ENCODE measurements at regions not wholly inside any gene's neighbourhood (a gene's known extent, or its start where the extent isn't known, plus 50 kb on each side); places are given as distances from the start of the nearest gene placed in this dataset.

DNA sequence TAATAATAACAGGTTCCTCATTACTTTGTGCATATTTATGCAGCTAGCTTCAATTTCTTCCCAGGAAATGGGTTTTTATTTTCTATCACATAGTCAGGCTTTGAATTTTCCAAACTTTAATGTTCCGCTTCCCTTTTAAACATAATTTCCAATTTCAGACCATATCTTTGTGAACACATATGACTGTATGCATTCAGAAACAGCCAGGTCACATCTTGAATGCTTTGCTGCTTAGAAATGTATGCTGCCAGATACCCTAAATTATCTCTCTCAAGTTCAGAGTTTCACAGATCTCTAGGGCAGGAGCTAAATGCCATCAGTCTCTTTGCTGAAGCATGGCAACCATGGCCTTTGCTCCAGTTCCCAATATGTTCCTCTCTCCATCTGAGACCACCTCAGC is 2203.8 kb downstream of the LRRC4C start:
- H3K4me3 Mint-ChIP-seq: no peak overlapping the region
- intact Hi-C loops (cut with micrococcal nuclease): no loop called here
- DNase-seq: no peak
- H3K27ac Mint-ChIP-seq: no peak overlapping the region
- CTCF ChIA-PET: no interaction called here
- no peaks in the 10 kb centered on the region for H3K27me3 Mint-ChIP-seq (ENCODE audit: low read depth)
- peaks cover 24% of the 10 kb centered on the region for H3K9me3 Mint-ChIP-seq
- peaks cover 1% of the 10 kb centered on the region for H3K36me3 Mint-ChIP-seq (ENCODE audit: low read depth)
- no peaks in the 10 kb centered on the region for H3K4me1 Mint-ChIP-seq (ENCODE audit: low read depth)

DNA sequence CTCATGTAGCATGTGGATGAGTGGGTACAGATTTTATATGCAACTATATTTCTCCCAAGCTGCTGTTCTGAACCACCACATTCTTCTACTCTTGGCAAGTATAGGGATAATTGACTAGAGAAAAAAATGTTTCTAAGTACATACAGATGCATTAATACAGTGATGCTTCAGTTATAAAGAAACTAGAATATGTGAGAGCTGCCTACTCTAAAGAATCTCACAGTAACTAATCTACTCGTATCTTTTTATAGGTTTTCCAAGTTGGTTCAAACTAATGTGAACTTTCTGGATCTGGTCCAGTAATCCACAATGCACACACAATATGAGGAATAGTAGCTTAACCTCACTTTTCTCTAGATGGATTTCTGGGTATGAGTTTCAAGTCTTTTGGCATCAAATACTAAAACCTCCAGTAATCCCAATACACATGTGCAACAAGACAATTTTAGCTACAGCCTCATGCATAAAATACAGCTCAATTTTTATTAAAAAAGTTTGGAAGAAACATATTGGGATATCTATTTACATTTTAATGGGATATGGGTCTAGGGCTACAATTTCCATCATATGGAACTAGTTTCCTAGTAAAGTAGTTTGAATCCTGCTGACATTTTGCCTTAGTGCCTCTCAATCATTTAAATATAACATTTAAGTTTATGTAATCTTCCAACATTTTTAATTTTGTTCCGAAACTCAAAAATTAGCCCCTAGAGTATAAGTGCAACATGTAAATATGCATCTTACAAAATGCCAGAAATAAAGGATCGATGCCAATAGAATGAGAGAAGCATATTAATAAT is 2209.7 kb downstream of the LRRC4C start:
- Mint-ChIP-seq H3K4me1 (ENCODE audit: low read depth) (no peaks in the 10 kb centered on the region), H3K27me3 (ENCODE audit: low read depth) (no peaks in the 10 kb centered on the region), H3K27ac (no peak overlapping the region), H3K36me3 (ENCODE audit: low read depth) (no peaks in the 10 kb centered on the region), H3K9me3 (peaks cover 7% of the 10 kb centered on the region), H3K4me3 (no peak overlapping the region)
- DNase-seq: no peak
- intact Hi-C loops (cut with micrococcal nuclease): no loop called here
- CTCF ChIA-PET: no interaction called here

DNA sequence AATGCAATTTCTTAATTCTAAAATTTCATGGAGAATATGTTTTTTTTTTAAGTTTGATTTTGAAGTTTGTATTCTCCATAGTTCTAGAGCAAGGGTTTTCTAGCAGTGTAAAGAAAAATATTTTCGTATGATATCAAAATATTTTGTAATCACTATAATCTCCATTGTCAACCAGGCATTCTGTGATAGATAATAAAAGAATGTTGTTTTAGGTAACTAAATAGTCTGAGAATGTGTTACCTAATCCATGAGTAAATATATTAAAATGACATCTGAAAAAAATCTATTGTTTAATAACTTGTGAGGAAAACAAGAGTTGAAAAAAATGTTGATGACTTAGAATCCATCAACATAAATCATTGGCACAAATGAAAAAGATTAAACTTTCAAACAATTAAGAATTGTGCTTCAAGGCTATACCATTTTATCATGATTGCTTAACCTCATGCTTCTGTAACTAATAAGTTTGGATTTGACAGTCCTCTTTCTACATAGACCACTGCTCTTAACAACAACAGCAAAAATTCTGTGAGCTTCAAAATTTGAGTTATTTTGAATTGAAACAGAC is 2211.8 kb downstream of the LRRC4C start:
- CTCF ChIA-PET: no interaction called here
- Mint-ChIP-seq H3K9me3 (peaks cover 7% of the 10 kb centered on the region), H3K27me3 (ENCODE audit: low read depth) (no peaks in the 10 kb centered on the region), H3K27ac (no peak overlapping the region), H3K4me3 (no peak overlapping the region), H3K36me3 (ENCODE audit: low read depth) (no peaks in the 10 kb centered on the region), H3K4me1 (ENCODE audit: low read depth) (no peaks in the 10 kb centered on the region)
- DNase-seq: no peak
- intact Hi-C loops (cut with micrococcal nuclease): no loop called here

- H3K4me1 Mint-ChIP-seq (ENCODE audit: low read depth): no peaks in the 10 kb centered on the region
- H3K27ac Mint-ChIP-seq: no peak overlapping the region
- peaks cover 9% of the 10 kb centered on the region for H3K9me3 Mint-ChIP-seq
- intact Hi-C loops (cut with micrococcal nuclease): no loop called here
- CTCF ChIA-PET: interaction anchor here (0.7 kb wide), 1 partner anchor 827 kb away, joined by 3 read pairs; no protein-coding TSS in a partner anchor
- no peaks in the 10 kb centered on the region for H3K36me3 Mint-ChIP-seq (ENCODE audit: low read depth)
- H3K4me3 Mint-ChIP-seq: no peak overlapping the region
- H3K27me3 Mint-ChIP-seq (ENCODE audit: low read depth): no peaks in the 10 kb centered on the region
- DNase-seq: no peak
Measured at GRCh38 chr11:39239553-39239952, 2219.9 kb downstream of the LRRC4C start.

GRCh38 chr11:39236916-39237315 is 2222.5 kb downstream of the LRRC4C start:
- Mint-ChIP-seq H3K9me3 (peaks cover 16% of the 10 kb centered on the region), H3K27me3 (ENCODE audit: low read depth) (no peaks in the 10 kb centered on the region), H3K4me3 (no peak overlapping the region), H3K36me3 (ENCODE audit: low read depth) (no peaks in the 10 kb centered on the region), H3K27ac (no peak overlapping the region), H3K4me1 (ENCODE audit: low read depth) (no peaks in the 10 kb centered on the region)
- CTCF ChIA-PET: no interaction called here
- DNase-seq: no peak
- intact Hi-C loops (cut with micrococcal nuclease): no loop called here

- Mint-ChIP-seq H3K36me3 (ENCODE audit: low read depth) (no peaks in the 10 kb centered on the region), H3K9me3 (peaks cover 12% of the 10 kb centered on the region), H3K4me3 (no peak overlapping the region), H3K27me3 (ENCODE audit: low read depth) (no peaks in the 10 kb centered on the region), H3K27ac (no peak overlapping the region), H3K4me1 (ENCODE audit: low read depth) (no peaks in the 10 kb centered on the region)
- intact Hi-C loops (cut with micrococcal nuclease): no loop called here
- no peak for DNase-seq
- CTCF ChIA-PET: no interaction called here
Measured at GRCh38 chr11:39221550-39222138, 2237.8 kb downstream of the LRRC4C start.

DNA sequence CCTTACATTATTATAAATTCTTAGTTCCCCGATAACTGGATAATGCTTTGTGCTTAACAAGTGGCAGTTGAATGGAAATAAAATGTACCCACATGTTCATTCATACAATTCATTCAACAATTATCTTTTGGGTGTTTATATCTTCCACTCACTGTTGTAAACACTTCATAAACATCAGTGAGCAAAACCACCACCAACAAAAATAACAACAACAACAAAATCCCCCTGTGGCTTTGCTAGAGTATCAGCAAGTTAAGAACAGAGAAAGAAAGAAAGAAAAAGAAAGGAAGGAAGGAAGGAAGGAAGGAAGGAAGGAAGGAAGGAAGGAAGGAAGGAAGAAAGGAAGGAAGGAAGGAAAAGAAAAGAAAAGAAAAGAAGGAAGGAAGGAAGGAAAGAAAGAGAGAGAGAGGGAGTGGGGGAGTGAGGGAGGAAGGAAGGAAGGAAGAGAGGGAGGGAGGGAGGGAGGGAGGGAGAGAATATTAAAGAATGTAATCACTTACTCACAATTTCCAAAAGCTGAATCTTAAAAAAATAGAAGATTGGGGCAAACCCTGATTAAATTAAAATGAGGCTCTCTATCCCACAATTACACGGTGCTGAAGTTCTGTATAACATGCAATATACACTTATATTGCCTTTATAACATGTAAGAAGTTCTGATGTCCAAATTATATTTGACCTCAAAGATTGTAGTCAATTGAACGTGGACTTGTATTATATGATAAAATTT is 2238.8 kb downstream of the LRRC4C start:
- no peaks in the 10 kb centered on the region for H3K27me3 Mint-ChIP-seq (ENCODE audit: low read depth)
- peaks cover 10% of the 10 kb centered on the region for H3K9me3 Mint-ChIP-seq
- H3K4me3 Mint-ChIP-seq: no peak overlapping the region
- CTCF ChIA-PET: no interaction called here
- intact Hi-C loops (cut with micrococcal nuclease): no loop called here
- H3K27ac Mint-ChIP-seq: no peak overlapping the region
- no peaks in the 10 kb centered on the region for H3K4me1 Mint-ChIP-seq (ENCODE audit: low read depth)
- H3K36me3 Mint-ChIP-seq (ENCODE audit: low read depth): no peaks in the 10 kb centered on the region
- DNase-seq: no peak

- no peaks in the 10 kb centered on the region for H3K4me1 Mint-ChIP-seq (ENCODE audit: low read depth)
- H3K27ac Mint-ChIP-seq: no peak overlapping the region
- no peaks in the 10 kb centered on the region for H3K36me3 Mint-ChIP-seq (ENCODE audit: low read depth)
- no peak overlapping the region for H3K4me3 Mint-ChIP-seq
- intact Hi-C loops (cut with micrococcal nuclease): no loop called here
- DNase-seq: no peak
- no peaks in the 10 kb centered on the region for H3K27me3 Mint-ChIP-seq (ENCODE audit: low read depth)
- CTCF ChIA-PET: no interaction called here
- peaks cover 10% of the 10 kb centered on the region for H3K9me3 Mint-ChIP-seq
Measured at GRCh38 chr11:39220069-39220468, 2239.4 kb downstream of the LRRC4C start.

DNA sequence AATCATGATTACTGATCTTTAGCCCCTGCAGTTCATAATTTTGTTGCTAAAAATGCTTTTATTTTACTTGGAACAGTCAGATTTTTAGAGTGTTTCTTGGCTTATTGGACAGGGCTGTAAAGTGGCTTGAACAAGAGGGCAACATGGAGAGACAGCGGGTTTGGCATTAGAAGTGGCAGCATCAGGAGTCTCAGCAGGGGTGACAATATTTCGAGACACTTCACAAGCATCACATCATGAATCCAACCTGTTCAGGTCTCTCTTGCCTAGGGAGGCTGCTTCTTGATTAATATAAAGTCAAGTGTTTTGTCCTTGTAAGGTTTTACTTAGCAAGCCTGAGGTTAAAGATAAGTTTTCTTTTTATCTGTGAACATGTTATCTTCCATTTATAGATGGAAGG is 2249.5 kb downstream of the LRRC4C start:
- H3K36me3 Mint-ChIP-seq (ENCODE audit: low read depth): no peaks in the 10 kb centered on the region
- no peak for DNase-seq
- CTCF ChIA-PET: interaction anchor here (0.6 kb wide), 1 partner anchor 644 kb away, joined by 3 read pairs; no protein-coding TSS in a partner anchor
- H3K4me1 Mint-ChIP-seq (ENCODE audit: low read depth): no peaks in the 10 kb centered on the region
- H3K27ac Mint-ChIP-seq: no peak overlapping the region
- no peaks in the 10 kb centered on the region for H3K27me3 Mint-ChIP-seq (ENCODE audit: low read depth)
- H3K9me3 Mint-ChIP-seq: peaks cover 1% of the 10 kb centered on the region
- intact Hi-C loops (cut with micrococcal nuclease): no loop called here
- no peak overlapping the region for H3K4me3 Mint-ChIP-seq

DNA sequence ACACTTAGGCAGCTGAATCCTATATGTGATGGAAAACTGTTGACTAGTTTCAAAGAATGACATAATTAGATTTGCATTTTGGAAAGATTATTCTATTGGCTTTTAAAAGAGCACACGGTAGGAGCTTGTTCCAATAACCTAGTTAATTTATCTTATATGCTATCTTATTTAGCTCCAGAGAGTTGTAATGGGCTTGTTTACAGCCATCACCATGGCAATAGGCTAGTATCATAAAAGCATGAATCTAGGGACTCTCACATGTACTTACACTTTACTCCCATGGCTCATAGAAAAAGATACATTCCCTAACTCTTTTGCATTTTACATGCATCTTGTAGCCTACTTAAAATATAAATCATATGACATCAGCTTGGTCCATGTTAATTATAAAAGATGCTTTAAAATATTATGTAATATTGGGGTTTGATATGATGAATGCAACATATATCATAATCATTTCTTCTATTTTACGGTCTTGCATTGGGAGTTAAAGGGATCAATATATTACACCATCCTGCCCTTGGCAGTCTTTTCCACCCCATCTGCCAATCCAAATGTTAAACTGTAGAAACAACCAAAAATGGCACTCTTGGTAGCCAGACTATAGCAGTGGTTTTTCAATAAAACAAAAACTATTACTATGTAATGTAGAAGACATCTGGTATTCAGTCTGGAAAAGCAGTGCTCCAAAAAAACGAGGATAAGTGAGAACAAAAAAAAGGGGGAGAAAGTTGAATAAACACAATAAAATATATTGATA is 2254.0 kb downstream of the LRRC4C start:
- H3K4me1 Mint-ChIP-seq (ENCODE audit: low read depth): no peaks in the 10 kb centered on the region
- DNase-seq: no peak
- no peaks in the 10 kb centered on the region for H3K36me3 Mint-ChIP-seq (ENCODE audit: low read depth)
- no peak overlapping the region for H3K27ac Mint-ChIP-seq
- CTCF ChIA-PET: no interaction called here
- H3K27me3 Mint-ChIP-seq (ENCODE audit: low read depth): no peaks in the 10 kb centered on the region
- H3K4me3 Mint-ChIP-seq: no peak overlapping the region
- H3K9me3 Mint-ChIP-seq: peaks cover 1% of the 10 kb centered on the region
- intact Hi-C loops (cut with micrococcal nuclease): no loop called here

GRCh38 chr11:39192671-39193070 is 2266.8 kb downstream of the LRRC4C start:
- Mint-ChIP-seq H3K27ac (no peak overlapping the region), H3K4me3 (no peak overlapping the region), H3K36me3 (ENCODE audit: low read depth) (no peaks in the 10 kb centered on the region), H3K27me3 (ENCODE audit: low read depth) (no peaks in the 10 kb centered on the region), H3K9me3 (no peaks in the 10 kb centered on the region), H3K4me1 (ENCODE audit: low read depth) (no peaks in the 10 kb centered on the region)
- DNase-seq: no peak
- CTCF ChIA-PET: no interaction called here
- intact Hi-C loops (cut with micrococcal nuclease): no loop called here

DNA sequence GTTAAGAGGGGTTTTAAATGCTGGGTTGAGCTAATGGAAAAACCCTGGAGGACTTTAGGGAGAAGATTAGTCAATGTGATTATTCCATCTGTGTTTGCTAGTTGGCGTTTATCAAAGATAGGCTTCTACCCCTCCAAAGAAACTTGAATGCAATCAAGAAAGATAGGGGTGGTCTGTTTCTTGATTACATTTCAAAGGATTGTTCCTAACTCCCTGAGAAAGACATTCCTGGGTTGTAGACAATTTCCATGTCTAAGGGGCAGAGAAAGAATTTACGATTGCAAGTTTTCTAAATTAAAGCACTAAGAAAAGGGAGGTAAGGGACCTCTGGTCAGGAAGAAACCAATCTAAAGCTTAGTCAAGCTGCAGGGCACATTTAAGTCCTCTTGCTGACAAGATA is 2268.7 kb downstream of the LRRC4C start:
- intact Hi-C loops (cut with micrococcal nuclease): no loop called here

More for the DNA sequence above, 2268.7 kb downstream of the LRRC4C start:
- no peaks in the 10 kb centered on the region for H3K36me3 Mint-ChIP-seq (ENCODE audit: low read depth)
- DNase-seq: no peak
- H3K4me3 Mint-ChIP-seq: no peak overlapping the region
- peaks cover 2% of the 10 kb centered on the region for H3K9me3 Mint-ChIP-seq
- H3K27ac Mint-ChIP-seq: no peak overlapping the region
- CTCF ChIA-PET: no interaction called here
- no peaks in the 10 kb centered on the region for H3K4me1 Mint-ChIP-seq (ENCODE audit: low read depth)
- H3K27me3 Mint-ChIP-seq (ENCODE audit: low read depth): no peaks in the 10 kb centered on the region

Measured in activated naive CD4-positive, alpha-beta T cell treated with anti-CD3 and anti-CD28 coated beads for 36 hours (primary cell).